Esophagus muscularis mucosa (tissue), 4 donors: ENCODE measurements at regions not wholly inside any gene's neighbourhood (a gene's known extent, or its start where the extent isn't known, plus 50 kb on each side); places are given as distances from the start of the nearest gene placed in this dataset.
"Not testable (repeated sequence)": the region's sequence is repeated elsewhere in the genome, so short reads cannot be mapped to it uniquely, and the experiment has no call there.

Source experiments
- EP300 ChIP-seq: sonication (generic); formaldehyde crosslinking; IDR thresholded peaks from one replicate; pipeline ENCODE4 v1.6.1; 2017; ENCODE audit warnings: antibody characterized with exemption
- POLR2A ChIP-seq: fragments of 450-650 bp; IDR thresholded peaks from one replicate; pipeline ENCODE4 v1.6.1; 2017; ENCODE audit warnings: antibody characterized with exemption, moderate library complexity, mild to moderate bottlenecking, low read depth
- TF ChIP-seq, protein P1 (sequence below), 3 experiments: fragments of 200-600 bp in 2 of 3; fragments of 450-650 bp in 1 of 3; sonication (generic) in 2 of 3; IDR thresholded peaks; one replicate each; pipeline ENCODE4 v1.5.1; 2017 to 2019; ENCODE audit warnings: antibody characterized with exemption in 3 of 3, mild to moderate bottlenecking in 2 of 3, moderate library complexity in 1 of 3

DNA sequence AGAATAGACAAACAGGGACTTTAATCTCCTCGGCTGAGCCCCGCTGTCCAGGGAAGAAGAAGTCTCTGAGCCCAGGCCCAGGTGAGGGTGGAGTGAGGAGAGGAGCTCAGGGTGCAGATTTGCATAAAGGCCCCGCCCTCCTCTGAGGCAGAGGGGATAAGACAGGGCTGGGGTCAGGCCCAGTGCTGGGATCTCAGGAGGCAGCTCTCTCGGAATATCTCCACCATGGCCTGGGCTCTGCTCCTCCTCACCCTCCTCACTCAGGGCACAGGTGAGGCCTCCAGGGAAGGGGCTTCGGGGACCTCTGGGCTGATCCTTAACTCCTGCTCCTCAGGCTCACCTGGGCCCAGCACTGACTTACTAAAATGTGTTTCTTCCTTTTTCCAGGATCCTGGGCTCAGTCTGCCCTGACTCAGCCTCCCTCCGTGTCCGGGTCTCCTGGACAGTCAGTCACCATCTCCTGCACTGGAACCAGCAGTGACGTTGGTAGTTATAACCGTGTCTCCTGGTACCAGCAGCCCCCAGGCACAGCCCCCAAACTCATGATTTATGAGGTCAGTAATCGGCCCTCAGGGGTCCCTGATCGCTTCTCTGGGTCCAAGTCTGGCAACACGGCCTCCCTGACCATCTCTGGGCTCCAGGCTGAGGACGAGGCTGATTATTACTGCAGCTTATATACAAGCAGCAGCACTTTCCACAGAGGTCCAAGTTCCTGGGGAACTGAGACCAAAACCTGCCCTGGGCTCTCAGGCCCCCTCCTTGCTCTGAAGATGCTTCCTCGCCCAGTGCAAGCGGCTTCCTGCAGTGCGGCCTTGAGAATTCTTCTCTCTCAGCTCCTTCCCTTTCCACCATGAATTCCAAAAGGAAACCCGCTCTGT, 90.2 kb downstream of the GGTLC2 start:
- not testable (repeated sequence) for TF ChIP-seq POLR2A, EP300
- TF ChIP-seq, protein P1, sequence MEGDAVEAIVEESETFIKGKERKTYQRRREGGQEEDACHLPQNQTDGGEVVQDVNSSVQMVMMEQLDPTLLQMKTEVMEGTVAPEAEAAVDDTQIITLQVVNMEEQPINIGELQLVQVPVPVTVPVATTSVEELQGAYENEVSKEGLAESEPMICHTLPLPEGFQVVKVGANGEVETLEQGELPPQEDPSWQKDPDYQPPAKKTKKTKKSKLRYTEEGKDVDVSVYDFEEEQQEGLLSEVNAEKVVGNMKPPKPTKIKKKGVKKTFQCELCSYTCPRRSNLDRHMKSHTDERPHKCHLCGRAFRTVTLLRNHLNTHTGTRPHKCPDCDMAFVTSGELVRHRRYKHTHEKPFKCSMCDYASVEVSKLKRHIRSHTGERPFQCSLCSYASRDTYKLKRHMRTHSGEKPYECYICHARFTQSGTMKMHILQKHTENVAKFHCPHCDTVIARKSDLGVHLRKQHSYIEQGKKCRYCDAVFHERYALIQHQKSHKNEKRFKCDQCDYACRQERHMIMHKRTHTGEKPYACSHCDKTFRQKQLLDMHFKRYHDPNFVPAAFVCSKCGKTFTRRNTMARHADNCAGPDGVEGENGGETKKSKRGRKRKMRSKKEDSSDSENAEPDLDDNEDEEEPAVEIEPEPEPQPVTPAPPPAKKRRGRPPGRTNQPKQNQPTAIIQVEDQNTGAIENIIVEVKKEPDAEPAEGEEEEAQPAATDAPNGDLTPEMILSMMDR (IDR thresholded peaks at IDR 0.05) = not testable (repeated sequence)
